DND-41 (cell line): ENCODE measurements at regions not wholly inside any gene's neighbourhood (a gene's known extent, or its start where the extent isn't known, plus 50 kb on each side); places are given as distances from the start of the nearest gene placed in this dataset.

ENCODE experiments used
- EZH2 ChIP-seq: IDR thresholded peaks from 3 replicates; pipeline ENCODE4 v1.6.1; 2012; ENCODE audit warnings: borderline replicate concordance, low read depth, mild to moderate bottlenecking, moderate library complexity, low read length, inconsistent platforms; ENCODE audit not compliant: severe bottlenecking
- TF ChIP-seq, protein P1 (sequence below): IDR thresholded peaks from 2 replicates; pipeline ENCODE4 v1.5.1; 2012; ENCODE audit warnings: borderline replicate concordance, low read length, moderate library complexity, mild to moderate bottlenecking; ENCODE audit not compliant: poor library complexity, severe bottlenecking; ENCODE audit errors: extremely low read depth

GRCh38 chr20:20953738-20954618 is 152.2 kb downstream of the LINC00237 start:
- TF ChIP-seq EZH2: no peak
- TF ChIP-seq, protein P1, sequence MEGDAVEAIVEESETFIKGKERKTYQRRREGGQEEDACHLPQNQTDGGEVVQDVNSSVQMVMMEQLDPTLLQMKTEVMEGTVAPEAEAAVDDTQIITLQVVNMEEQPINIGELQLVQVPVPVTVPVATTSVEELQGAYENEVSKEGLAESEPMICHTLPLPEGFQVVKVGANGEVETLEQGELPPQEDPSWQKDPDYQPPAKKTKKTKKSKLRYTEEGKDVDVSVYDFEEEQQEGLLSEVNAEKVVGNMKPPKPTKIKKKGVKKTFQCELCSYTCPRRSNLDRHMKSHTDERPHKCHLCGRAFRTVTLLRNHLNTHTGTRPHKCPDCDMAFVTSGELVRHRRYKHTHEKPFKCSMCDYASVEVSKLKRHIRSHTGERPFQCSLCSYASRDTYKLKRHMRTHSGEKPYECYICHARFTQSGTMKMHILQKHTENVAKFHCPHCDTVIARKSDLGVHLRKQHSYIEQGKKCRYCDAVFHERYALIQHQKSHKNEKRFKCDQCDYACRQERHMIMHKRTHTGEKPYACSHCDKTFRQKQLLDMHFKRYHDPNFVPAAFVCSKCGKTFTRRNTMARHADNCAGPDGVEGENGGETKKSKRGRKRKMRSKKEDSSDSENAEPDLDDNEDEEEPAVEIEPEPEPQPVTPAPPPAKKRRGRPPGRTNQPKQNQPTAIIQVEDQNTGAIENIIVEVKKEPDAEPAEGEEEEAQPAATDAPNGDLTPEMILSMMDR: no peak
